Suprapubic skin (tissue), 3 donors: ENCODE measurements at regions not wholly inside any gene's neighbourhood (a gene's known extent, or its start where the extent isn't known, plus 50 kb on each side); places are given as distances from the start of the nearest gene placed in this dataset.
"Not testable (repeated sequence)": the region's sequence is repeated elsewhere in the genome, so short reads cannot be mapped to it uniquely, and the experiment has no call there.

Experiments used
- CTCF ChIP-seq, 2 donors: fragments of 200-600 bp in 1 of 2; fragments of 450-650 bp in 1 of 2; sonication (generic) in 1 of 2; IDR thresholded peaks; one replicate each; pipeline ENCODE4 v1.5.1; 2016 to 2019; ENCODE audit warnings: antibody characterized with exemption in 2 of 2, mild to moderate bottlenecking in 1 of 2, moderate library complexity in 1 of 2
- EP300 ChIP-seq: sonication (generic); formaldehyde crosslinking; IDR thresholded peaks from one replicate; pipeline ENCODE4 v1.6.1; 2017; ENCODE audit warnings: antibody characterized with exemption

DNA sequence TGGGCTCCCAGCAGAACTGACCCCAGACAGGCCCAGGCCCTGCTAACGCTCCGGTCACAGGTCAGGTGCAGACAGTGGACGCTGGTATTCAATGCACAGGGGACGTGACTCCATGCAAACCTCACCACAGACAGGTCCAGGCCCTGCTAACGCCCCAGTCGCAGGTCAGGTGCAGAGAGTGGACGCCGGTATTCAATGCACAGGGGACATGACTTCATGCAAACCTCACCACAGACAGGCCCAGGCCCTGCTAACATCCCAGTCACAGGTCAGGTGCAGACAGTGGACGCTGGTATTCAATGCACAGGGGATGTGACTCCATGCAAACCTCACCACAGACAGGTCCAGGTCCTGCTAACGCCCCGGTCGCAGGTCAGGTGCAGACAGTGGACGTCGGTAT is 98.5 kb downstream of the SHOX start:
- TF ChIP-seq EP300; CTCF (IDR thresholded peaks at IDR 0.05): not testable (repeated sequence)
